ENCODE measurements at regions not wholly inside any gene's neighbourhood (a gene's known extent, or its start where the extent isn't known, plus 50 kb on each side); places are given as distances from the start of the nearest gene placed in this dataset.
"Not testable (repeated sequence)": the region's sequence is repeated elsewhere in the genome, so short reads cannot be mapped to it uniquely, and the experiment has no call there.

GRCh38 chrX:114272096-114272686 lies 311.7 kb upstream of the HTR2C start:
- ATAC-seq (no peak), DNase-seq (no peak)
- intact Hi-C loops (cut with micrococcal nuclease) = no loop called here

GRCh38 chrX:114270371-114270770 lies 313.5 kb upstream of the HTR2C start:
- DNase-seq; ATAC-seq; intact Hi-C loops (cut with micrococcal nuclease): not testable (repeated sequence)

- ATAC-seq (no peak), DNase-seq (no peak)
- intact Hi-C loops (cut with micrococcal nuclease) = no loop called here
Observed at GRCh38 chrX:114268643-114269042, 315.2 kb upstream of the HTR2C start.

DNA sequence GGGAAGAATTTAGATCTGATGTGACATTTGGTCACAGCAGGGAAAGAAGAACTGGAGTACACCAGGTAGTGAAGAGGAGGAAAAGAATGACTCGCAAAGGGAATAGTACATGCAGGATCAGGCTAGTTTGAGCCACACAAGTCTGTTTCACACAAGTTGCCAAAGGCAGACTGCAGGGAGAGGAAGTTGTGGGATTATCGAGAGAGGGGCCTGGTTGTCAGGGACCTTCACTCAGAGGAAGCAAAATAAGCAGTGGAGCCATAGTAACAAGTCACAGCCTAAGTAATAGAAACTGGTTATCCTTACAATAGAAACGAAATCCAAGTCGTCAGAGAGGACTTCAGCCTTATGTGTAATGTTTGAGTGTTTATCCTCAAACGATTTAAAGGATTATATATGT lies 316.7 kb upstream of the HTR2C start:
- intact Hi-C loops (cut with micrococcal nuclease) = no loop called here
- ATAC-seq (no peak), DNase-seq (no peak)

GRCh38 chrX:114252186-114252585 lies 331.7 kb upstream of the HTR2C start:
- DNase-seq = no peak
- intact Hi-C loops (cut with micrococcal nuclease) = no loop called here
- ATAC-seq = no peak

- DNase-seq = no peak
- no peak for ATAC-seq
- intact Hi-C loops (cut with micrococcal nuclease) = no loop called here
Observed at GRCh38 chrX:114251575-114251974, 332.3 kb upstream of the HTR2C start.

GRCh38 chrX:114221445-114221844 lies 362.4 kb upstream of the HTR2C start:
- intact Hi-C loops (cut with micrococcal nuclease) = no loop called here
- ATAC-seq (no peak), DNase-seq (no peak)

GRCh38 chrX:114210879-114211278 lies 373.0 kb upstream of the HTR2C start:
- DNase-seq (no peak), ATAC-seq (no peak)
- intact Hi-C loops (cut with micrococcal nuclease) = no loop called here

DNA sequence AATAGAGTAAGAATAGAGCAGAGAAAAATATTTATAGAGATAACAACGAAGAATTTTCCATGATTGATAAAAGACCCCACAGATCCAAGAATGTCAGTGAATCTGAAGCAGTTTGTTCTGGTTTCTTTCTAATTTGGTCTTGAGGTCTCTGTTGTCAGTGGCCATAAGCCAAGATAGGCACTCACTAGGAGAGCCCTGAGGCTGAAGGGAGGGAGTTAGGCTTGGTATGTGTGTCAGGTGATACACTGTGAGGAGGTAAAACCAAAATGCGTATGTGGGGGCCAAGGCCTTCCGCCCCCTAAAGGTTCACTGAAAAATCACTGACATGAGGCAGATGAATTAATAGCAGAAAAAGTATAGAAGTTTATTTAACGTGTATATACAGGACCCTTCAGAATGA lies 382.3 kb upstream of the HTR2C start:
- intact Hi-C loops (cut with micrococcal nuclease) = no loop called here

DNA sequence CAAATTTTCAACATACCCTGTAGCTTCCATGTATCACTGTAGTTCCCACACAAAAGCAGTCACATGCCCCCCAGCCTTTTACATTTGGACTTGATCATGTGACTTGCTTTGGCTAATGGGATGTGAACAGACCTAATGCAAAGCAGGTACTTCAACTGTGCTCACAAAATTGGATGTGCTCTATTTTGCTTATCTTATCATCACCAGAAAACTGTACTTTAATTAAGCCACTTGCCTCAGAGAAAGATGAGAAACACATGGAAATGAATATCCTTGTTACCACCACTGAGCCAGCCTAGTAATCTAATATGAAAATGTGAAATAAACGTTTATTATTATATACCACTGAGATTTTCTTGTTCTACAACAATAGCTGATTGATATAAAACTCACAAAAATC lies 402.7 kb upstream of the HTR2C start:
- DNase-seq (no peak), ATAC-seq (no peak)
- intact Hi-C loops (cut with micrococcal nuclease) = no loop called here

More for the DNA sequence above, 382.3 kb upstream of the HTR2C start:
- ATAC-seq (no peak), DNase-seq (no peak)

- intact Hi-C loops (cut with micrococcal nuclease) = no loop called here
- no peak for ATAC-seq
- DNase-seq = no peak
Observed at GRCh38 chrX:114178126-114178525, 405.8 kb upstream of the HTR2C start.

- intact Hi-C loops (cut with micrococcal nuclease); DNase-seq; ATAC-seq: not testable (repeated sequence)
Observed at GRCh38 chrX:114167276-114167675, 416.6 kb upstream of the HTR2C start.

GRCh38 chrX:114166601-114167000 lies 417.3 kb upstream of the HTR2C start:
- DNase-seq (no peak), ATAC-seq (no peak)
- intact Hi-C loops (cut with micrococcal nuclease) = no loop called here

DNA sequence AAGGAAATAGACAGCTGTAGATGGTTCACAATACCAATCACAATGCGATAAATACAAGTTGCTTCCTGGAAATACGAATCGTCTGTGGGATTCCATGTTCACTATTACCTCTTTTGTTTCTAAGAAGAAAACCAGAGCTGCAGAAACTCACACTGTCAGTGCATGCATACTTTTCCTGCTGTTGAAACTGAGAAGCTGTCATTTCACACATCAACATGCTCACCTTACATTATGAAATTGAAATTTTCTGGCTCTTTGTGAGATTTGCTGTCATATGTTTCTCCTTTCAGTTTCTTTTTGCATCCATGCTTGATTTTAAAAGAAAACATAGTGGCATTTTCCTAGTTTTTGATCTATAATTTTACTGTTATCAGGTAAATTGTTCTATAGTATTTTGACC lies 418.3 kb upstream of the HTR2C start:
- no peak for ATAC-seq
- intact Hi-C loops (cut with micrococcal nuclease) = no loop called here
- DNase-seq = no peak

GRCh38 chrX:114162068-114162735 lies 421.7 kb upstream of the HTR2C start:
- intact Hi-C loops (cut with micrococcal nuclease) = no loop called here
- DNase-seq (no peak), ATAC-seq (no peak)

GRCh38 chrX:114152801-114153200 lies 431.1 kb upstream of the HTR2C start:
- ATAC-seq (no peak), DNase-seq (no peak)
- intact Hi-C loops (cut with micrococcal nuclease) = no loop called here

DNA sequence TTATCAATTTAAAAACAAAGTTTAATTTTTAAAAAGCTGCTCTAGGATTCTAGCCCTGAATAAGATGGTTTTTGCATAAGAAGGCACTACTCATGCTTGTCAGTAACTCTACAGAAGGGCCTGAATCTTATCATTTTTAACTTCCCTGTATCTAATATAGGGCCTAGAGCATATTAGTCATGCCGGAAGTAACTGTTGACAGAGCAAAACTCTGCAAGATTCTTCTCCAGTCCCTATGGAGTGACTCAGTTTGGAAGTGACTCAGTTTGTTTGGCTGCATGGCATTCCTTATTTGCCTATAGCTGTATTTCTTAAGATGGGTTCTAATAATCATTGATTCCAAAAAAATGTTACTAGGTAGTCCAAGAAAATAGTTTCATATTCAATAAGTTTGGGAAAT lies 431.8 kb upstream of the HTR2C start:
- ATAC-seq = no peak
- DNase-seq = no peak
- intact Hi-C loops (cut with micrococcal nuclease) = no loop called here

DNA sequence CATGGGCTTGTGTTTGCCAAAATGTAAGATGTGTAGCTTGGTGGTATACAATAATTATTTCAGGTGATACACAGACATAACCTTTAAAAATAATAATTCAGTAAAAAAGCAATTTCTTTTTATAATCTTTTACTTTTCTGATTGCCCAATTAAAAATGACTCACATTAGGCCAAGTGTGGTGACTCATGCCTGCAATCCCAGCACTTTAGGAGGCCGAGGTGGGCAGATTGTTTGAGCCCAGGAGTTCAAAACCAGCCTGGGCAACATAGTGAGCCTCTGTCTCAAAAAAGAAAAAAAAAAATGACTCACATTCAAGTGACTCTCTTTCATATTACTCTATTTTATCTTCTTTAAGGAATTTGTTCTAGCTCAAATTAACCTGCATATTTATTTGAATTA lies 449.4 kb upstream of the HTR2C start:
- intact Hi-C loops (cut with micrococcal nuclease) = no loop called here
- no peak for ATAC-seq
- no peak for DNase-seq

DNA sequence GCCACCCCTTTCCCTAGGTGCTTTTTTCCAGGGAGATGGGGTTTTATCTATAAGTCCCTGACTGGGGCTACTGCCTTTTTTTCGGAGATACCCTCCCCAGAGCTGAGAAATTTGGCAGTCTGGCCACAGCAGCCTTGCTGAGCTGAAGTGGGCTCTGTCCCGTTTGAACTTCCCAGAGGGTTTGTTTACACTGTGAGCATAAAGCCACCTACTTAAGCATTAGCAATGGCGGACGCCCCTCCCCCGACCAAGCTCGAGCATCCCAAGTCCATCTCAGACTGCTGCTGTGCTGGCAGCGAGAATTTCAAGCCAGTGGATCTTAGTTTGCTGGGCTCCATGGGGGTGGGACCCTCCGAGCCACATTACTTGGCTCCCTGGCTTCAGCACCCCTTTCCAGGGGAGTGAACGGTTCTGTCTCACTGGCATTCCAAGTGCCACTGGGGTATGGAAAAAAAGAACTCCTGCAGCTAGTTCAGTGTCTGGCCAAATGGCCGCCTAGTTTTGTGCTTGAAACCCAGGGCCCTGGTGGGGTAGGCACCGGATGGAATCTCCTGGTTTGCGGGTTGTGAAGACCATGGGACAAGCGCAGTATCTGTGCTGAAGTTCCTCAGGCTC lies 456.4 kb upstream of the HTR2C start:
- intact Hi-C loops (cut with micrococcal nuclease) = no loop called here
- ATAC-seq (no peak), DNase-seq (no peak)

GRCh38 chrX:114127005-114127404 lies 456.9 kb upstream of the HTR2C start:
- DNase-seq (no peak), ATAC-seq (no peak)
- intact Hi-C loops (cut with micrococcal nuclease) = no loop called here

DNA sequence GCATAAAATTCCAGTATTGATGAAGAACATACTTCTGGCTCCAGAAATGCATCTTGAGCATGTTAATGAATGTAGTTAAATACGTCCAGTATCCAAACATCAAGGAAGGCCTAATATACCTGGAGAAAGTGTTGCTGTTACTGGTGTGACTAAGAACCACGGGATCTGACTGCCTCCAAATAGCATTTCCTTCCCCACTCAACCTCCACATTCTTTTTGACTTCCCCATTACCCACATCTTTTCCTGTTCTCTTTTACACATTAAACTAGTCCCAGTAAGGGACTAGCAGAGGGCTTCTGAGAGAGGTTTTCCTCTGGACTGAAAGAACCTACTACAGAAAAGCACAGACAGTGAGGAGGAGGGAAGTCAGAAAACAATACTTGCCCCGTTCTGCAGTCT lies 482.8 kb upstream of the HTR2C start:
- DNase-seq (no peak), ATAC-seq (no peak)
- intact Hi-C loops (cut with micrococcal nuclease) = no loop called here

Measured in left ventricle myocardium superior (tissue), 1 donor.